ENCODE measurements at regions not wholly inside any gene's neighbourhood (a gene's known extent, or its start where the extent isn't known, plus 50 kb on each side); places are given as distances from the start of the nearest gene placed in this dataset.
"Not testable (repeated sequence)": the region's sequence is repeated elsewhere in the genome, so short reads cannot be mapped to it uniquely, and the experiment has no call there.

DNA sequence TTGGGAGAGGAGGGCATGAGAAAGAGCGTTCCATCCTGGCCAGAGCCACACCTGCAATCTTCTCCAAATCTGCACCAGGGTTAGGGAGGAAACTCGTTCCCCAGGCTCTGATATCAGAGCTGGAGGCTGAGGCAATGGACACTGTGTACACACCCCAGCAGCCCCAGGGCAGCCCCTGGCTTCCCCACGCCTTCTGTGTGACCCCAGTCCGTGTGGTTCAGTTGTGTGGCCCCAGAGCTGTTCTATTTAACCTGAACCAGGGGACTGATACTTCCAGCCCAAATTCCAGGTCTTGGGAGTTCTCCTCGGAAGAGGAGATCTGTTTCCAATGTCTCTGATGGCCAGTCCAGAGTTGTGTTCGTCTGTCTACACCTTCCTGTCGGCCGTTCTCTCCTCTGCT, 242.6 kb upstream of the EXOC2 start:
- no peak overlapping the region for H3K27ac ChIP-seq
- H3K27me3 ChIP-seq (replicated peaks) = no peaks in the 10 kb centered on the region
- DNase-seq = no peak
- no peaks in the 10 kb centered on the region for H3K36me3 ChIP-seq (replicated peaks)
- in situ Hi-C loops (cut with HindIII; ENCODE audit: low pct_ligation_motif_present, low sequenced_read_pairs) = no loop called here
- TF ChIP-seq, protein P1, sequence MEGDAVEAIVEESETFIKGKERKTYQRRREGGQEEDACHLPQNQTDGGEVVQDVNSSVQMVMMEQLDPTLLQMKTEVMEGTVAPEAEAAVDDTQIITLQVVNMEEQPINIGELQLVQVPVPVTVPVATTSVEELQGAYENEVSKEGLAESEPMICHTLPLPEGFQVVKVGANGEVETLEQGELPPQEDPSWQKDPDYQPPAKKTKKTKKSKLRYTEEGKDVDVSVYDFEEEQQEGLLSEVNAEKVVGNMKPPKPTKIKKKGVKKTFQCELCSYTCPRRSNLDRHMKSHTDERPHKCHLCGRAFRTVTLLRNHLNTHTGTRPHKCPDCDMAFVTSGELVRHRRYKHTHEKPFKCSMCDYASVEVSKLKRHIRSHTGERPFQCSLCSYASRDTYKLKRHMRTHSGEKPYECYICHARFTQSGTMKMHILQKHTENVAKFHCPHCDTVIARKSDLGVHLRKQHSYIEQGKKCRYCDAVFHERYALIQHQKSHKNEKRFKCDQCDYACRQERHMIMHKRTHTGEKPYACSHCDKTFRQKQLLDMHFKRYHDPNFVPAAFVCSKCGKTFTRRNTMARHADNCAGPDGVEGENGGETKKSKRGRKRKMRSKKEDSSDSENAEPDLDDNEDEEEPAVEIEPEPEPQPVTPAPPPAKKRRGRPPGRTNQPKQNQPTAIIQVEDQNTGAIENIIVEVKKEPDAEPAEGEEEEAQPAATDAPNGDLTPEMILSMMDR (IDR thresholded peaks at IDR 0.05; ENCODE audit: low read depth, low read length, missing control alignments) = no peak
- no peak overlapping the region for H3K4me3 ChIP-seq (ENCODE audit: low read depth, low read length)

DNA sequence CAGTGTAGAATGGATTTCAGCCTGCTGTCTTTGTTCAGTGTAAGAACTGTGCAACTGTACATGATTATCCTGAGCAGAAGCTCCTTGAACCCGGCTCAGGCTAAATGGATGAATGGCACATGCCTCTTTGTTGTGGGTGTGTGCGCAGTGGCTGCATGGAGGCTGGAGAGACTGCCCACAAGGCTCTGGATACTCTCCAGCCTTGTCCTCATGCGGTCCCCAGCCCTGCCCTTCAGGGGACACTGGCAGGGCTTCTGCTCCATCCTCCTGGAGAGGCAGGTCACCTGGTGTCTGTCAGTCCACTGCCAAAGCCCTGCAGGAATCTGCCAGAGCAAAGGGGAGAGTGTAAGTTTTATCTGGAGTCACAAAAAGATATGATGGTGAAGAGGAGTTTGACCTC, 241.7 kb upstream of the EXOC2 start:
- in situ Hi-C loops (cut with HindIII; ENCODE audit: low pct_ligation_motif_present, low sequenced_read_pairs) = no loop called here
- TF ChIP-seq, protein P1 (IDR thresholded peaks at IDR 0.05; ENCODE audit: low read depth, low read length, missing control alignments) = no peak
- no peak overlapping the region for H3K4me3 ChIP-seq (ENCODE audit: low read depth, low read length)
- no peaks in the 10 kb centered on the region for H3K27me3 ChIP-seq (replicated peaks)
- no peak for DNase-seq
- H3K36me3 ChIP-seq (replicated peaks) = no peaks in the 10 kb centered on the region
- no peak overlapping the region for H3K27ac ChIP-seq

DNA sequence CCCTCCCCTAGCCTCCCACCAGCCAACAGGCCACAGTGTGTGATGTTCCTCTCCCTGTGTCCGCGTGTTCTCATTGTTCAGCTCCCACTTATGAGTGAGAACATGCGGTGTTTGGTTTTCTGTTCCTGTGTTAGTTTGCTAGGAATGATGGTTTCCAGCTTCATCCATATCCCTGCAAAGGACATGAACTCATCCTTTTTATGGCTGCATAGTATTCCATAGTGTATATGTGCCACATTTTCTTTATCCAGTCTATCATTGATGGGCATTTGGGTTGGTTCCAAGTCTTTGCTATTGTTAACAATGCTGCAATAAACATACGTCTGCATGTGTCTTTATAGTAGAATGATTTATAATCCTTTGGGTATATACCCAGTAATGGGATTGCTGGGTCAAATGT, 239.0 kb upstream of the EXOC2 start:
- H3K4me3 ChIP-seq (ENCODE audit: low read depth, low read length); H3K27me3 ChIP-seq (replicated peaks); H3K27ac ChIP-seq; DNase-seq; H3K36me3 ChIP-seq (replicated peaks); in situ Hi-C loops (cut with HindIII; ENCODE audit: low pct_ligation_motif_present, low sequenced_read_pairs): not testable (repeated sequence)

DNA sequence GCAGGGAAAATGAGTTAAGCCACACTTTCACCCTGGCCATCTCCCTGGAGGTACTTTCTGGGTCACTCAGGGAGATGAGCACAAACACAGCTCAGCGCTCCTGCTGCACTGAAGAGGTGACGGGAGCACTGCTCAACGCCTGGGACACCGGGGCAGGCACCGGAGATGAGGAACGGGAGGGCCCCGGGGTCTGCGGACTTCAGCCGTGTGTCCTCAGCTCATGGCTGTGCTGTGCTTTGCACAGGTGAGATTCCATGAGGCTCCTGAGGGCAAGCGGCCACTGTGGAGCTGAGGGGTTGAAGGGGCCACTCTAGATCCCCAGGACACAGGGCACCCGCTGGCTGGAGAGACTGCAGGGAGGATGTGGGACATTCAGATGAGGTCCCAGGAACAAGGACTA, 234.2 kb upstream of the EXOC2 start:
- no peak overlapping the region for H3K4me3 ChIP-seq (ENCODE audit: low read depth, low read length)
- H3K27me3 ChIP-seq (replicated peaks) = no peaks in the 10 kb centered on the region
- in situ Hi-C loops (cut with HindIII; ENCODE audit: low pct_ligation_motif_present, low sequenced_read_pairs) = no loop called here
- DNase-seq = no peak
- no peaks in the 10 kb centered on the region for H3K36me3 ChIP-seq (replicated peaks)
- TF ChIP-seq, protein P1 (IDR thresholded peaks at IDR 0.05; ENCODE audit: low read depth, low read length, missing control alignments) = no peak
- no peak overlapping the region for H3K27ac ChIP-seq

DNA sequence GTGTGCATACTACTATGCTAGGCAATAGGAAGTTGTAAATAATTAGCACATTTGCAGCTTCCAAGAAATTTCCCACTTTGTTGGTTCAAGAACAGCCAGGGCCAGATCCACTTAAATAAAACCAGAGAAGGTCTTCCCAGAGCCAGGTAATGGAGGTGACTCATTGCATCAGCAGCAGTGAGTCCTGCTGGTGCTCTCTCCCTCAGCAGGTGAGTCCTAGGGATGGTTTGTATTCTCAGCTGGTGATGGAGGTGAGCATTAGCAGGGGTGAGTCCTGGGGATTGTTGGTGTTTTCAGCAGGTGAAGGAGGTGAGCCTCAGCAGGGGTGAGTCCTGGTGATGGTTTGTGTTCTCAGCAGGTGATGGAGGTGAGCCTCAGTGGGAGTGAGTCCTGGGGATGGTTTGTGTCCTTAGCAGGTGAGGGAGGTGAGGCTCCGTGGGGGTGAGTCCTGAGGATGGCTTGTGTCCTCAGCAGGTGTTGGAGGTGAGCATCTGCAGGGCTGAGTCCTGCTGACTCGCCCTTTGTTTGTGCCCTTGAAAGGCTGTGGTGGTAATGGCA, 232.8 kb upstream of the EXOC2 start:
- TF ChIP-seq, protein P1 (IDR thresholded peaks at IDR 0.05; ENCODE audit: low read depth, low read length, missing control alignments) = no peak
- no peak overlapping the region for H3K4me3 ChIP-seq (ENCODE audit: low read depth, low read length)
- DNase-seq = no peak
- no peak overlapping the region for H3K27ac ChIP-seq
- no peaks in the 10 kb centered on the region for H3K36me3 ChIP-seq (replicated peaks)
- no peaks in the 10 kb centered on the region for H3K27me3 ChIP-seq (replicated peaks)
- in situ Hi-C loops (cut with HindIII; ENCODE audit: low pct_ligation_motif_present, low sequenced_read_pairs) = no loop called here

DNA sequence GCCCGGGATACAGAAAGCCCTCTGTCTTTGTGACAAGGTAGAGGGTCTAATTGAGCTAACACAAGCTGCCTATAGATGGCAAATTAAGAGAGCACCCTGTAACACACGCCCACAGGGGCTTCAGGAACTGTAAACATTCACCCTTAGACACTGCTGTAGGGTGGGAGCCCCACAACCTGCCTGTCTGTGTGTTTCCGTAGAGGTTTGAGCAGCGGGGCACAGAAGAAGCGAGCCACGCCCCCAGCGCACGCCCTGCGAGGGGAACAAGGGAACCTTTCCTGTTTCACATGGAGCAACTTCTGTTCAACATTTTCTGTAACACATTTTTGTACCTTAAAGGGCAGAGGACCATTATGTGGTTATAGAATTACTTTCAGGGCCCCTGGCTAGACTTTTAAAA, 231.7 kb upstream of the EXOC2 start:
- Histone ChIP-seq H3K4me3 (ENCODE audit: low read depth, low read length) (no peak overlapping the region), H3K36me3 (replicated peaks) (no peaks in the 10 kb centered on the region), H3K27ac (no peak overlapping the region), H3K27me3 (replicated peaks) (no peaks in the 10 kb centered on the region)
- DNase-seq = no peak
- TF ChIP-seq, protein P1 (IDR thresholded peaks at IDR 0.05; ENCODE audit: low read depth, low read length, missing control alignments) = no peak
- in situ Hi-C loops (cut with HindIII; ENCODE audit: low pct_ligation_motif_present, low sequenced_read_pairs) = no loop called here
